ENCODE measurements at regions not wholly inside any gene's neighbourhood (a gene's known extent, or its start where the extent isn't known, plus 50 kb on each side); places are given as distances from the start of the nearest gene placed in this dataset.

DNA sequence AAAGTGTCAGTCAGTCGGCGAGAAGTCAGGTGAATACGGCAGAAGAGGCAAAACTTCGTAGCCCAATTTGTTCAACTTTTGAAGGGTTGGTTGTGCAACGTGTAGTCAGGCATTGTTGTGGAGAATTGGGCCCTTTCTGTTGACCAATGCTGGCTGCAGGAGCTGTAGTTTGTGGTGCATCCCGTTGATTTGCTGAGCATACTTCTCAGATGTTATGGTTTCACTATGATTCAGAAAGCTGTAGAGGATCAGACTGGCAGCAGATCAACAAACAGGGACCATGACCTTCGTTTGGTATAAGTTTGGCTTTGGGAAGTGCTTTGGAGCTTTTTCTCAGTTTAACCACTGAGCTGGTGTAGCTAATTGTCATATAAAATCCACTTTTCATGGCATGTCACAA is 190.2 kb upstream of the ADAMTS5 start:
- TF ChIP-seq, protein P1, sequence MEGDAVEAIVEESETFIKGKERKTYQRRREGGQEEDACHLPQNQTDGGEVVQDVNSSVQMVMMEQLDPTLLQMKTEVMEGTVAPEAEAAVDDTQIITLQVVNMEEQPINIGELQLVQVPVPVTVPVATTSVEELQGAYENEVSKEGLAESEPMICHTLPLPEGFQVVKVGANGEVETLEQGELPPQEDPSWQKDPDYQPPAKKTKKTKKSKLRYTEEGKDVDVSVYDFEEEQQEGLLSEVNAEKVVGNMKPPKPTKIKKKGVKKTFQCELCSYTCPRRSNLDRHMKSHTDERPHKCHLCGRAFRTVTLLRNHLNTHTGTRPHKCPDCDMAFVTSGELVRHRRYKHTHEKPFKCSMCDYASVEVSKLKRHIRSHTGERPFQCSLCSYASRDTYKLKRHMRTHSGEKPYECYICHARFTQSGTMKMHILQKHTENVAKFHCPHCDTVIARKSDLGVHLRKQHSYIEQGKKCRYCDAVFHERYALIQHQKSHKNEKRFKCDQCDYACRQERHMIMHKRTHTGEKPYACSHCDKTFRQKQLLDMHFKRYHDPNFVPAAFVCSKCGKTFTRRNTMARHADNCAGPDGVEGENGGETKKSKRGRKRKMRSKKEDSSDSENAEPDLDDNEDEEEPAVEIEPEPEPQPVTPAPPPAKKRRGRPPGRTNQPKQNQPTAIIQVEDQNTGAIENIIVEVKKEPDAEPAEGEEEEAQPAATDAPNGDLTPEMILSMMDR (IDR thresholded peaks at IDR 0.05; ENCODE audit: insufficient read depth, low read length, poor library complexity, severe bottlenecking) = no peak
- no peak for TF ChIP-seq EZH2phosphoT487 (conservative IDR thresholded peaks at IDR 0.05; ENCODE audit: low read length)
